ENCODE measurements at regions not wholly inside any gene's neighbourhood (a gene's known extent, or its start where the extent isn't known, plus 50 kb on each side); places are given as distances from the start of the nearest gene placed in this dataset.

GRCh38 chr13:99859178-99860177, 112.1 kb downstream of the ZIC5 start:
- Mint-ChIP-seq H3K9me3 (no peaks in the 10 kb centered on the region), H3K4me3 (no peak overlapping the region), H3K27me3 (peaks cover 42% of the 10 kb centered on the region), H3K36me3 (ENCODE audit: low read depth) (peaks cover 8% of the 10 kb centered on the region), H3K27ac (peak overlapping the region; percentile 32), H3K4me1 (ENCODE audit: low read depth) (peaks cover 18% of the 10 kb centered on the region)
- DNase-seq = peak; percentile 78

GRCh38 chr13:99857738-99858137, 113.8 kb downstream of the ZIC5 start:
- H3K4me3 Mint-ChIP-seq = no peak overlapping the region
- no peak overlapping the region for H3K27ac Mint-ChIP-seq
- peaks cover 34% of the 10 kb centered on the region for H3K27me3 Mint-ChIP-seq

GRCh38 chr13:99855526-99856420, 115.8 kb downstream of the ZIC5 start:
- H3K36me3 Mint-ChIP-seq (ENCODE audit: low read depth) = peaks cover 8% of the 10 kb centered on the region
- no peak for DNase-seq
- H3K9me3 Mint-ChIP-seq = no peaks in the 10 kb centered on the region
- H3K27ac Mint-ChIP-seq = no peak overlapping the region
- peaks cover 28% of the 10 kb centered on the region for H3K27me3 Mint-ChIP-seq
- no peak overlapping the region for H3K4me3 Mint-ChIP-seq
- peaks cover 16% of the 10 kb centered on the region for H3K4me1 Mint-ChIP-seq (ENCODE audit: low read depth)

More at GRCh38 chr13:99857738-99858137, 113.8 kb downstream of the ZIC5 start:
- Mint-ChIP-seq H3K9me3 (no peaks in the 10 kb centered on the region), H3K36me3 (ENCODE audit: low read depth) (peaks cover 8% of the 10 kb centered on the region), H3K4me1 (ENCODE audit: low read depth) (peaks cover 18% of the 10 kb centered on the region)
- no peak for DNase-seq

- H3K4me3 Mint-ChIP-seq = no peak overlapping the region
- H3K36me3 Mint-ChIP-seq (ENCODE audit: low read depth) = peaks cover 8% of the 10 kb centered on the region
- H3K27ac Mint-ChIP-seq = no peak overlapping the region
- no peak for DNase-seq
- H3K4me1 Mint-ChIP-seq (ENCODE audit: low read depth) = peaks cover 8% of the 10 kb centered on the region
- H3K27me3 Mint-ChIP-seq = peaks cover 25% of the 10 kb centered on the region
- H3K9me3 Mint-ChIP-seq = no peaks in the 10 kb centered on the region
These were observed 117.2 kb downstream of the ZIC5 start for GRCh38 chr13:99854366-99854765.

GRCh38 chr13:99847318-99847750, 124.2 kb downstream of the ZIC5 start:
- Mint-ChIP-seq H3K36me3 (ENCODE audit: low read depth) (no peaks in the 10 kb centered on the region), H3K27me3 (no peaks in the 10 kb centered on the region), H3K27ac (no peak overlapping the region), H3K4me1 (ENCODE audit: low read depth) (no peaks in the 10 kb centered on the region), H3K9me3 (no peaks in the 10 kb centered on the region), H3K4me3 (no peak overlapping the region)
- no peak for DNase-seq

GRCh38 chr13:99845161-99845874, 126.2 kb downstream of the ZIC5 start:
- no peak overlapping the region for H3K27ac Mint-ChIP-seq
- no peak for DNase-seq
- H3K4me1 Mint-ChIP-seq (ENCODE audit: low read depth) = no peaks in the 10 kb centered on the region
- no peaks in the 10 kb centered on the region for H3K36me3 Mint-ChIP-seq (ENCODE audit: low read depth)
- no peaks in the 10 kb centered on the region for H3K27me3 Mint-ChIP-seq
- no peaks in the 10 kb centered on the region for H3K9me3 Mint-ChIP-seq
- no peak overlapping the region for H3K4me3 Mint-ChIP-seq

- H3K4me1 Mint-ChIP-seq (ENCODE audit: low read depth) = no peaks in the 10 kb centered on the region
- no peak overlapping the region for H3K27ac Mint-ChIP-seq
- H3K4me3 Mint-ChIP-seq = no peak overlapping the region
- H3K27me3 Mint-ChIP-seq = no peaks in the 10 kb centered on the region
- H3K9me3 Mint-ChIP-seq = no peaks in the 10 kb centered on the region
- DNase-seq = no peak
- no peaks in the 10 kb centered on the region for H3K36me3 Mint-ChIP-seq (ENCODE audit: low read depth)
These were observed 127.1 kb downstream of the ZIC5 start for GRCh38 chr13:99844421-99844820.

- Mint-ChIP-seq H3K36me3 (ENCODE audit: low read depth) (no peaks in the 10 kb centered on the region), H3K4me3 (no peak overlapping the region)
- DNase-seq = no peak
These were observed 127.7 kb downstream of the ZIC5 start for GRCh38 chr13:99843872-99844271.

GRCh38 chr13:99842405-99842804, 129.2 kb downstream of the ZIC5 start:
- Mint-ChIP-seq H3K27me3 (no peaks in the 10 kb centered on the region), H3K27ac (no peak overlapping the region), H3K9me3 (no peaks in the 10 kb centered on the region), H3K36me3 (ENCODE audit: low read depth) (no peaks in the 10 kb centered on the region), H3K4me3 (no peak overlapping the region), H3K4me1 (ENCODE audit: low read depth) (no peaks in the 10 kb centered on the region)
- no peak for DNase-seq

More at GRCh38 chr13:99843872-99844271, 127.7 kb downstream of the ZIC5 start:
- Mint-ChIP-seq H3K4me1 (ENCODE audit: low read depth) (no peaks in the 10 kb centered on the region), H3K9me3 (no peaks in the 10 kb centered on the region), H3K27ac (no peak overlapping the region), H3K27me3 (no peaks in the 10 kb centered on the region)

- H3K4me3 Mint-ChIP-seq = no peak overlapping the region
These were observed 135.3 kb downstream of the ZIC5 start for GRCh38 chr13:99836291-99836690.

GRCh38 chr13:99835442-99835841, 136.1 kb downstream of the ZIC5 start:
- H3K9me3 Mint-ChIP-seq = no peaks in the 10 kb centered on the region
- no peaks in the 10 kb centered on the region for H3K36me3 Mint-ChIP-seq (ENCODE audit: low read depth)
- no peaks in the 10 kb centered on the region for H3K4me1 Mint-ChIP-seq (ENCODE audit: low read depth)
- no peak overlapping the region for H3K4me3 Mint-ChIP-seq
- H3K27ac Mint-ChIP-seq = no peak overlapping the region
- DNase-seq = no peak
- H3K27me3 Mint-ChIP-seq = no peaks in the 10 kb centered on the region

More at GRCh38 chr13:99836291-99836690, 135.3 kb downstream of the ZIC5 start:
- DNase-seq = no peak
- H3K27ac Mint-ChIP-seq = no peak overlapping the region
- no peaks in the 10 kb centered on the region for H3K9me3 Mint-ChIP-seq
- H3K4me1 Mint-ChIP-seq (ENCODE audit: low read depth) = no peaks in the 10 kb centered on the region
- no peaks in the 10 kb centered on the region for H3K36me3 Mint-ChIP-seq (ENCODE audit: low read depth)
- no peaks in the 10 kb centered on the region for H3K27me3 Mint-ChIP-seq

GRCh38 chr13:99834246-99834645, 137.3 kb downstream of the ZIC5 start:
- Mint-ChIP-seq H3K36me3 (ENCODE audit: low read depth) (no peaks in the 10 kb centered on the region), H3K4me1 (ENCODE audit: low read depth) (no peaks in the 10 kb centered on the region), H3K27me3 (no peaks in the 10 kb centered on the region), H3K27ac (no peak overlapping the region), H3K9me3 (no peaks in the 10 kb centered on the region), H3K4me3 (no peak overlapping the region)
- no peak for DNase-seq

GRCh38 chr13:99832347-99832746, 139.2 kb downstream of the ZIC5 start:
- Mint-ChIP-seq H3K9me3 (no peaks in the 10 kb centered on the region), H3K27ac (no peak overlapping the region), H3K27me3 (no peaks in the 10 kb centered on the region), H3K4me1 (ENCODE audit: low read depth) (no peaks in the 10 kb centered on the region), H3K36me3 (ENCODE audit: low read depth) (no peaks in the 10 kb centered on the region), H3K4me3 (no peak overlapping the region)
- no peak for DNase-seq

GRCh38 chr13:99830931-99831330, 140.6 kb downstream of the ZIC5 start:
- no peak overlapping the region for H3K4me3 Mint-ChIP-seq
- H3K36me3 Mint-ChIP-seq (ENCODE audit: low read depth) = no peaks in the 10 kb centered on the region
- DNase-seq = no peak
- no peaks in the 10 kb centered on the region for H3K27me3 Mint-ChIP-seq
- H3K4me1 Mint-ChIP-seq (ENCODE audit: low read depth) = no peaks in the 10 kb centered on the region
- no peaks in the 10 kb centered on the region for H3K9me3 Mint-ChIP-seq
- H3K27ac Mint-ChIP-seq = no peak overlapping the region
